ENCODE measurements at regions not wholly inside any gene's neighbourhood (a gene's known extent, or its start where the extent isn't known, plus 50 kb on each side); places are given as distances from the start of the nearest gene placed in this dataset.
"Not testable (repeated sequence)": the region's sequence is repeated elsewhere in the genome, so short reads cannot be mapped to it uniquely, and the experiment has no call there.

- no peak for DNase-seq
Observed at GRCh38 chr14:71366861-71367260, 459.6 kb downstream of the PCNX1 start.

- no peak for DNase-seq
Observed at GRCh38 chr14:71371711-71372396, 464.6 kb downstream of the PCNX1 start.

DNA sequence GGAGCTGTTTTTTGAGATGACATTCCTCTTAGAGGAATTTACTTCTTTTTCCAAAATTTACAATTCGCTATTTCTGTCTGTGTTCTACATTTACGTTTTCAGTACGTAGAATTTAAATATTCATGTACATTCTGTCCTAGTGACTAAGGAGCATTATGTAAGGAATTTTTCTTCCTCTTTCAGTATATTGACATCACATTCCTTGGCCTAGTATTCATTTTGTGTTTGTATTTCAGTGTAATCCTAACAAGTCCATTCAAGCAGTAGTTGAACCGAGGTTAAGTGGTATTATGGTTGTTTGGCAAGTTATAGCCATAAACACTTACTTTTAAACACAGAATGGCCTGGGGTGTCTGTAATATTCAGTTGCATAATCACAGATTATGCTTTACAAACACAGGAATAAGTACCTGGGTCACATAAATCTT lies 465.2 kb downstream of the PCNX1 start:
- no peak for DNase-seq

DNA sequence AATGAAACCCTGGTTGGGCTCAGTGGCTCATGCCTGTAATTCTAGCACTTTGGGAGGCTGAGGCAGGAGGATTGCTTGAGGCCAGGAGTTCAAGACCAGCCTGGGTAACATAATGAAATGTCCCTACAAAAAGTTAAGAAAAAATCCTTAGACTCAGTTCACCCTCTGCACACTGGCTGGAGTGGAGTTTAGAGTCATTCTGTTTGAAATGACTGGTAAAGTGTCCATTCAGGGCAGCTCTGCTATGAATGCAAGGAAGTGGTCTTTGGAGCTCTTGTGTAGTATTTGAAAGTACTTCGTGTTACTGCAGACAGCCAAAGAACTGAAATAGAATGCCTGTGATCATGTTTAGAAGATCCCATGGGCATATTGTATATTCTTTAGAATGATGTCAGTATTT lies 466.5 kb downstream of the PCNX1 start:
- DNase-seq, result no peak

- no peak for DNase-seq
Observed at GRCh38 chr14:71374989-71375388, 467.7 kb downstream of the PCNX1 start.

GRCh38 chr14:71377099-71377498 lies 469.8 kb downstream of the PCNX1 start:
- DNase-seq, result no peak

DNA sequence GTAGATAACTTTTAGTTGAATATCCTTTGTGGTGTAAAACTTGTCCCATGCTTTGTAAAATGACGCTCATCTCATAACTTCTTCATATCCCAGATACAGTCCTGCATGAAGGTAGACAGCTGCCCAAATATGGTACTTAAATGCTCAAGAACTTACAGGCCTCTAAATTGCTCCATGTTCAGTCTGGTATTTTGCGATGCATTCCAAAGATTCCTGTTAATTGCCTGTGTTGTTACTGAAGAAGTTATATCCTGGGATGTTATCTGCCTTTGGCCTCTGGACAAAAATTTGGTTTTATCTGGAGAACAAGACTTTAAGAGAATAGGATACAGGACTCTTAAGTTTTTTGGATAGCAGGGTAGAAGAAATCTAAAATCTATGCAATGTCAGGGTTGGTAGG lies 473.0 kb downstream of the PCNX1 start:
- DNase-seq, result no peak

DNA sequence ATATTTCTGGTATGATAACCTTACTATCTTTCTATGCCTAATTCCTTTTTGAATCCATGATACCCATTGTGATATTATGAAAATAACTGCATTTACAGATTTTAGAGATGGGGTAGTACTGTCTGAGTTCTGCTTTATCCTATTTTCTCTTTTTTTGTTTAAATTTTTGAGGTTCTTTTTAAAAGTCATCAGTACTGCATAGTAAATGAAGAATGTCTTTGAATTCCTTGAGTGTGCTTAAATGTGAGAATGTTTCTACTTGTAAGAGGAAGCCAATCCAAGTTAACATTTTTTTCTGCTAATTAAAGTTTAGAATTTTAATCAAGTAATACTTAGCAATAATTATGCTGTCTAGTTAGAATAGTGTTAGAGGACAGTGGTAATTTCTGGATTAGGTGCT lies 474.6 kb downstream of the PCNX1 start:
- DNase-seq, result no peak

- DNase-seq, result no peak
Observed at GRCh38 chr14:71382315-71382714, 475.1 kb downstream of the PCNX1 start.

- no peak for DNase-seq
Observed at GRCh38 chr14:71383510-71383909, 476.3 kb downstream of the PCNX1 start.

- DNase-seq, result no peak
Observed at GRCh38 chr14:71384007-71384845, 477.0 kb downstream of the PCNX1 start.

DNA sequence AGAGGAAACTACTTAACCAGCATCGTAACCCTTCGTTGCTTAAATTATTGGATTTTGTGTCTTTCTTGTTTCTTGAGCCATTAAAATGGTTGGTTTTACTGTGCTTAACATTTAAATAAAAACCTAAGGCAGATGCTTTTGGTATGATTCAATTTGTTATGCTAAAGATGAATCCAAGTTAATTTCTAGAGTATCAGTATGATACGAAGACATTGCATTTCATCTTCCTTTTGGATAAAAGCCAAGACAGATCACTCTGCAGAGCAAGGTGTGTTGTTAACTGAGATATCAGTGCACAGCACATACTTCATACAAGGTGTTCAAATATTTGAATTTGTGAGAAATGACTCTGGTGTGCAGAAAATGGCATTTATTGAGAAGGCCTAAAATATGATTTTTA lies 480.5 kb downstream of the PCNX1 start:
- no peak for DNase-seq

DNA sequence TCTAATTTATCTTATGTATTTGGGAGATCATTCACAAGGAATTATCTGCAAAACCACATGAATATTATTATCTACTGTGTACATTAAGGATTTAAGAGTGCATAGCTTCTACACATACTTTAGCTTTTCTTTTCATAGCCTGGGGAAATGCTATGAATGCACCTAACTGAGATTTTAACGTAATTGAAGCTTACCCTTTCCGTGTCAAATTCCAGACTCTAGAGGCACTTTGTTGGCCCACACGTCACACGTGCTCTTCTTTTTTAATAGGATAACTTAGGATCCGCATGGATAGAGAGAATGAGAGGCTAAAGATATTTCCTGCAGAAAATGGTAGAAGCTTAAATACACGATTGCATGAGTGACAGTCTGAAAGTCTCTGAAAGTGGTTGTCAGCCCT lies 481.1 kb downstream of the PCNX1 start:
- no peak for DNase-seq

DNA sequence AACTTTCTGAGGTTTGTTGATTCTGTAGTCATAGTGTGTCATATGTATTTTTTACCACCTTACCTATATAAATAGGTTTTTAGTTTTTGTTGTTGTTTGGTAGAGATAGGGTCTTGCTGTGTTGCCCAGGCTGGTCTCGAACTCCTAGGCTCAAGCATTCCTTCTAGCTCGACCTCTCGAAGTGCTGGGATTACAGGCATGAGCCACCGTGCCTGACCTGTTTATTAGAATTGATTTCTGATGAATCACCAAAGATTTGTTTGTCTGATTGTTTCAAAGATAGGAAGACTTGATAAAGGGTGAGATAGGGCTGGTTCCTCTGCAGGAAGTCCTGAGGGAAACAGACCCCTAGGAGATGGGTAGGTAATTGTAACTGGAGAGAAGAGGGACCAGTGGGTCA lies 481.6 kb downstream of the PCNX1 start:
- no peak for DNase-seq

DNA sequence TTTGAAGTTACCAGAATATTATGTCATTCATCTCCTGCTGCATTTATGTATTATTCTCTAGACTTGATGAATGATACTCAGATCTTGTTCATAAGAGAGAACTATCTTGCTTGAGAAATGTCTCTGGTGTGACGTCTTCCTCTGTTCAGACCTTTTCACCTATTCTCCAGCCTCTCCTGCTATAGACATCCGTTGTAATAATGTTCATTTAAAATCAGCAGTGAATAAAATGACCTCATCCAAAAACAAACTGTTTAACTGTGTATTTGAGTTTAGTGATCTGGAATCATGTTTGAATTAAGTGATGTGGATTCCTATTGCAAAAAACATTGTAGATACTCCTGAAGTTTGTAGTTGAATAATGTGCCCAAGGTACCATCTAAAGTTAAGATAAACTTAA lies 487.1 kb downstream of the PCNX1 start:
- DNase-seq, result no peak

GRCh38 chr14:71395151-71395604 lies 487.9 kb downstream of the PCNX1 start:
- no peak for DNase-seq

DNA sequence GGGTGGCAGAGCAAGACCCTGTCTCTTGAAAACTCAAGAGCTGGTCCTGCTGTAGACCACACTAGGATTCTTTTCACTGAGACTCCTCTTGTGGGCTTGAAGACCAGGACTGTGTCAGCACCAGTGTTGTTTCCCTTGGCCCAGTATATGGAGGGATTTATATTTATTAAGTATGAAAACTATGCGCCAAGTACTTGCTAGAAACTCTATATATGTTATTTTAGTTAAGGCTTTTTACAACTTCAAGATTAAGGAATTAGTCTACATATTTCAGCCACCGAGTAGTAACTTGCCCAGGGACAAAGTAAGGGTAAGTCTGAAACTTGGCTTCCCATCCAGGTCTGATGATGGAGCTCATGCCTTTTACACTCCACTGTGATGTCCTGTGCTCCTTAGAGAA lies 488.4 kb downstream of the PCNX1 start:
- DNase-seq, result no peak

GRCh38 chr14:71396050-71396677 lies 488.9 kb downstream of the PCNX1 start:
- no peak for DNase-seq

- no peak for DNase-seq
Observed at GRCh38 chr14:71397371-71397770, 490.1 kb downstream of the PCNX1 start.

DNA sequence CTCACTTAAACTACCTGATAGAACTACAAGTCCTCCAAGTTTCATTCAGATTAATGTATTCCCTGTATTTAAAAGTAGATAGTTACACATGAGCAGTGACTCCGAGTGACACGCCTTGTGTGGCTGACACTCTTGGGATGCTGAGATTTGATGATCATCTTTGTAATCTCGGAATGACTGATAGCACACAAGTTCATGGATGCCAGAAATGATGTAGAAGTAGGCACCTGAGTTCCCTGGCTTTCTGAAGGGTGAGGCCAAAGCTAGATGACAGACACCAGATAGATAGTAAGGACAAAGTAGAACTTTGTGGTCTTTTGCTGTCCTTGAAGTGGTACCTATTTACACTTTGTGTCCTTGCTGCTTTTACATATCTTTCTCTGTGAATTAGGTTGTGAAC lies 491.2 kb downstream of the PCNX1 start:
- no peak for DNase-seq

DNA sequence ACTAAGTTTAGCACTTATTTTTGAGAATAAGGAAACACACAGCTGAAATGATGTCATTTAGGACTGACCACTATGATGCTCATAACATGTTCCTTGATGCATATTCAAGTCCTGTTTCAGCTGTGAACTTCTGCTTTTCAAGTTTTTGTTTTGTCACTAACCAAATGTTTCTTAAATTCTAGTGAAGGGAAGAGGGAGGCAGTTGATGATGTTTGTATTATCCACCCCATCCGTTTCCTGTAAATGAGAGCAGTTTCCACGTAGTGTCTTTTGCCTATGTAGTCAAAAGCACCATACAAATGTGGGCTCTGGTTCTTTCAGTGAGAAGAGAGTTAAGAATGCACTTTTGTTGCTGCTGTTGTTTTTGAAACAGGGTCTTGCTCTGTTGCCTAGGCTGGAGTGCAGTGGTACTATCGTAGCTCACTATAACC lies 491.8 kb downstream of the PCNX1 start:
- DNase-seq, result no peak

GRCh38 chr14:71400871-71401321 lies 493.6 kb downstream of the PCNX1 start:
- DNase-seq, result no peak

- DNase-seq, result not testable (repeated sequence)
Observed at GRCh38 chr14:71402415-71402814, 495.2 kb downstream of the PCNX1 start.

- DNase-seq, result no peak
Observed at GRCh38 chr14:71403656-71404055, 496.4 kb downstream of the PCNX1 start.
